NT2/D1 (cell line): ENCODE measurements at regions not wholly inside any gene's neighbourhood (a gene's known extent, or its start where the extent isn't known, plus 50 kb on each side); places are given as distances from the start of the nearest gene placed in this dataset.

Source experiments
- SUZ12 ChIP-seq: IDR thresholded peaks from 2 replicates; pipeline ENCODE4 v1.6.1; 2011; ENCODE audit not compliant: insufficient read length, insufficient read depth; ENCODE audit errors: extremely low read depth
- YY1 ChIP-seq: IDR thresholded peaks from 2 replicates; pipeline ENCODE4 v1.6.1; 2011; ENCODE audit not compliant: insufficient read length, insufficient read depth

- no peak for TF ChIP-seq SUZ12
- no peak for TF ChIP-seq YY1
These were observed 83.5 kb upstream of the GREM2 start for GRCh38 chr1:240695416-240695815.
